CD14-positive monocyte (primary cell): ENCODE measurements at regions not wholly inside any gene's neighbourhood (a gene's known extent, or its start where the extent isn't known, plus 50 kb on each side); places are given as distances from the start of the nearest gene placed in this dataset.

ENCODE experiments used
- DNase-seq, 3 donors: peaks; one replicate each; pipeline ENCODE4 v3.0.0-alpha.2; 2011 to 2022
- H2AFZ ChIP-seq: 2 replicates; pipeline ENCODE4 v1.6.0; 2012; ENCODE audit warnings: mild to moderate bottlenecking, low read depth, low read length, inconsistent platforms; ENCODE audit not compliant: insufficient read depth, poor library complexity, severe bottlenecking
- H3K27ac ChIP-seq, 2 donors: 1 replicate in 1 of 2; 2 replicates in 1 of 2; pipeline ENCODE4 v1.5.1; 2012 to 2013; ENCODE audit warnings: low read length in 2 of 2, control low read depth in 1 of 2, inconsistent platforms in 1 of 2, low read depth in 1 of 2, mild to moderate bottlenecking in 1 of 2
- H3K27me3 ChIP-seq, 2 donors: one replicate each; pipeline versions ENCODE4 v1.6.0 to v1.6.1; 2011 to 2013; ENCODE audit warnings: low read length in 2 of 2; ENCODE audit not compliant: control insufficient read depth in 2 of 2, insufficient read depth in 2 of 2
- H3K36me3 ChIP-seq, 2 donors: replicated peaks in 1 of 2; 1 replicate in 1 of 2; 2 replicates in 1 of 2; pipeline versions ENCODE4 v1.5.1 to v1.6.1; 2012 to 2013; ENCODE audit warnings: low read length in 2 of 2, control low read depth in 1 of 2, inconsistent platforms in 1 of 2, mild to moderate bottlenecking in 1 of 2; ENCODE audit not compliant: insufficient read depth in 2 of 2, control insufficient read depth in 1 of 2
- H3K4me1 ChIP-seq, 2 donors: 1 replicate in 1 of 2; 2 replicates in 1 of 2; pipeline versions ENCODE4 v1.5.1 to v1.6.1; 2012 to 2013; ENCODE audit warnings: low read length in 2 of 2, control low read depth in 1 of 2, inconsistent platforms in 1 of 2, mild to moderate bottlenecking in 1 of 2, moderate library complexity in 1 of 2; ENCODE audit not compliant: insufficient read depth in 2 of 2, control insufficient read depth in 1 of 2
- H3K4me2 ChIP-seq: replicated peaks from 2 replicates; pipeline ENCODE3; 2012; ENCODE audit warnings: low read length, moderate library complexity, mild to moderate bottlenecking; ENCODE audit not compliant: poor library complexity, severe bottlenecking; ENCODE audit errors: extremely low read depth
- H3K4me3 ChIP-seq, 3 experiments: fragments of 200-600 bp in 1 of 3; sonication (generic) in 1 of 3; replicated peaks in 1 of 3; 1 replicate in 2 of 3; 2 replicates in 1 of 3; pipeline ENCODE4 v1.5.1; 2011 to 2013; ENCODE audit warnings: low read length in 3 of 3, mild to moderate bottlenecking in 3 of 3, control low read depth in 2 of 3, low read depth in 2 of 3, inconsistent platforms in 1 of 3, moderate library complexity in 1 of 3
- H3K79me2 ChIP-seq: 2 replicates; pipeline ENCODE4 v1.6.0; 2012; ENCODE audit warnings: mild to moderate bottlenecking, control low read depth, inconsistent platforms, low read length, moderate library complexity; ENCODE audit not compliant: insufficient read depth
- H3K9ac ChIP-seq: 2 replicates; pipeline ENCODE4 v1.6.0; 2017; ENCODE audit warnings: low read length, mild to moderate bottlenecking; ENCODE audit not compliant: insufficient read depth, poor library complexity, severe bottlenecking
- H3K9me3 ChIP-seq, 2 donors: replicated peaks in 1 of 2; 1 replicate in 1 of 2; 2 replicates in 1 of 2; pipeline versions ENCODE4 v1.5.1 to v1.6.1; 2012 to 2013; ENCODE audit warnings: low read length in 2 of 2, control low read depth in 1 of 2; ENCODE audit not compliant: control insufficient read depth in 1 of 2, insufficient read depth in 1 of 2
- H4K20me1 ChIP-seq: 2 replicates; pipeline ENCODE4 v1.6.0; 2012; ENCODE audit warnings: mild to moderate bottlenecking, low read length, control low read depth, moderate library complexity; ENCODE audit not compliant: insufficient read depth
- H3K27ac Mint-ChIP-seq, 7 donors: one replicate each; pipeline ENCODE4 v1.8.0; 2020; ENCODE audit warnings: mild to moderate bottlenecking in 7 of 7, mixed read lengths in 7 of 7, moderate library complexity in 6 of 7, inconsistent platforms in 2 of 7
- H3K27me3 Mint-ChIP-seq, 3 donors: one replicate each; pipeline ENCODE4 v1.8.0; 2021 to 2022; ENCODE audit warnings: low read depth in 3 of 3, mild to moderate bottlenecking in 3 of 3, mixed read lengths in 3 of 3, moderate library complexity in 3 of 3, inconsistent platforms in 1 of 3
- H3K36me3 Mint-ChIP-seq, 2 donors: one replicate each; pipeline ENCODE4 v1.8.0; 2020; ENCODE audit warnings: mixed read lengths in 2 of 2, inconsistent platforms in 1 of 2, mild to moderate bottlenecking in 1 of 2
- H3K4me1 Mint-ChIP-seq: one replicate; pipeline ENCODE4 v1.8.0; 2020; ENCODE audit warnings: mild to moderate bottlenecking, mixed read lengths
- H3K4me3 Mint-ChIP-seq, 2 donors: one replicate each; pipeline ENCODE4 v1.8.0; 2020; ENCODE audit warnings: mild to moderate bottlenecking in 2 of 2, mixed read lengths in 2 of 2, moderate library complexity in 1 of 2
- H3K9me3 Mint-ChIP-seq, 7 donors: one replicate each; pipeline ENCODE4 v1.8.0; 2020 to 2022; ENCODE audit warnings: mixed read lengths in 7 of 7, mild to moderate bottlenecking in 6 of 7, moderate library complexity in 6 of 7, inconsistent platforms in 2 of 7
- CTCF ChIP-seq: fragments of 200-600 bp; IDR thresholded peaks from one replicate; pipeline ENCODE4 v1.8.0; 2022; ENCODE audit warnings: antibody characterized with exemption, mild to moderate bottlenecking
- WGBS: methylation state at CpG from one replicate; pipeline ENCODE4 v1.1.5; 2013; ENCODE audit warnings: missing lambda C conversion rate; ENCODE audit not compliant: insufficient coverage; 5-methylcytosine and 5-hydroxymethylcytosine counted together
- intact Hi-C, 2 donors: fragments of 100-400 bp; cut with micrococcal nuclease; formaldehyde crosslinking; loops; one replicate each; pipeline versions ENCODE4 v1.15.0 to v1.15.1; 2023

- Mint-ChIP-seq H3K4me1 (no peaks in the 10 kb centered on the region), H3K9me3 (no peaks in the 10 kb centered on the region), H3K27ac (peak overlapping the region in 1 of 7 donors; percentile 70), H3K36me3 (no peaks in the 10 kb centered on the region), H3K27me3 (peaks cover 0 to 8% (median 5%) of the 10 kb centered on the region in 3 donors), H3K4me3 (no peak overlapping the region)
- Histone ChIP-seq H3K4me2 (no peak overlapping the region), H3K9ac (no peak overlapping the region), H3K27me3 (no peaks in the 10 kb centered on the region), H3K9me3 (no peaks in the 10 kb centered on the region), H3K4me1 (no peaks in the 10 kb centered on the region), H2AFZ (no peak overlapping the region), H3K36me3 (no peaks in the 10 kb centered on the region), H3K79me2 (no peaks in the 10 kb centered on the region), H4K20me1 (no peaks in the 10 kb centered on the region), H3K27ac (no peak overlapping the region), H3K4me3 (no peak overlapping the region)
- intact Hi-C loops, result no loop called here
- TF ChIP-seq CTCF, result no peak
- WGBS, result 100% methylated on average over 1 of the region's 10 CpGs
- DNase-seq, result no peak
Measured at GRCh38 chr1:30418061-30418938, 305.1 kb downstream of the MATN1 start.

DNA sequence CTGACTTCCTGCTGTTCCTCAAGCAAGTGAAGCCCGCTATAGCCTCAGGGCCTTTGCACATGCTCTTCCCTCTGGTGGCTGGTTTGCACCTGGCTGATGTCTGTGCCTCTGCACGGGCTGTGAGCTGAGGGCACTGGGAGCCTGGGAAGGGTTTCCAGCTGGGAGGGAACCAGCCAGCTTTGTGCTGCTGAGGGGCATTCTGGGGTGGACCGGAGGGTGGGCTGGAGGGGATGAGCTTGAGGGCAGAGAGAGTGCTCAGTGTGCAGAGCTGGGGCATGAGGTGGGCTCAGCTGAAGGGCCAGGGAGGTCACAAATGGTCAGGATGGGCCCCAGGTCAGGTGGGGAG, 305.7 kb downstream of the MATN1 start:
- Histone ChIP-seq H3K4me2 (no peak overlapping the region), H3K36me3 (no peaks in the 10 kb centered on the region), H3K4me3 (no peak overlapping the region), H3K4me1 (no peaks in the 10 kb centered on the region), H2AFZ (no peak overlapping the region), H3K27me3 (no peaks in the 10 kb centered on the region), H3K9ac (no peak overlapping the region), H3K9me3 (no peaks in the 10 kb centered on the region), H3K79me2 (no peaks in the 10 kb centered on the region), H3K27ac (no peak overlapping the region), H4K20me1 (no peaks in the 10 kb centered on the region)
- H3K4me1 Mint-ChIP-seq, result no peaks in the 10 kb centered on the region
- H3K27ac Mint-ChIP-seq, result peak overlapping the region in 1 of 7 donors; percentile 27
- peaks cover 1 to 8% (median 5%) of the 10 kb centered on the region in 3 donors for H3K27me3 Mint-ChIP-seq
- no peak overlapping the region for H3K4me3 Mint-ChIP-seq
- H3K9me3 Mint-ChIP-seq, result no peaks in the 10 kb centered on the region
- TF ChIP-seq CTCF, result no peak
- intact Hi-C loops, result no loop called here
- WGBS, result 100% methylated on average over 3 of the region's 3 CpGs
- no peaks in the 10 kb centered on the region for H3K36me3 Mint-ChIP-seq
- no peak for DNase-seq
